ENCODE measurements at regions not wholly inside any gene's neighbourhood (a gene's known extent, or its start where the extent isn't known, plus 50 kb on each side); places are given as distances from the start of the nearest gene placed in this dataset.

DNA sequence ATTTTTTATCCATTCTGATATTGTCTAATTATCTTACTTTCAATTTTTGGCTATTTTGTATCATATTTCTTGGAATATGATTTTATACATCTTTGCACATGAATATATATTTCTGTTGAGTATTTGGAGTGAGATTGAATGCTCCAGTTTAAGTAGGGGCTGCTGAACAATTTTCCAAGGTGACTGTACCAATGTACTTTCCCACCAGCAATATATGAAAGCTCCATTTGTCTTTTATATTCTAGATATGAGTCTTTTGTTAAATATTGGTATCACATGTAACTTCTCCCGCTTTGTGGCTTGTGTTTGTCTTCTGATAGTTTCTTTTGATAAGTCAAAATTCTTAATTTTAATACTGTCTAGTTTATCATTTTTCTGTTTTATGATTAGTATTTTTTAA lies 144.6 kb upstream of the MDFIC start:
- TF ChIP-seq, protein P1, sequence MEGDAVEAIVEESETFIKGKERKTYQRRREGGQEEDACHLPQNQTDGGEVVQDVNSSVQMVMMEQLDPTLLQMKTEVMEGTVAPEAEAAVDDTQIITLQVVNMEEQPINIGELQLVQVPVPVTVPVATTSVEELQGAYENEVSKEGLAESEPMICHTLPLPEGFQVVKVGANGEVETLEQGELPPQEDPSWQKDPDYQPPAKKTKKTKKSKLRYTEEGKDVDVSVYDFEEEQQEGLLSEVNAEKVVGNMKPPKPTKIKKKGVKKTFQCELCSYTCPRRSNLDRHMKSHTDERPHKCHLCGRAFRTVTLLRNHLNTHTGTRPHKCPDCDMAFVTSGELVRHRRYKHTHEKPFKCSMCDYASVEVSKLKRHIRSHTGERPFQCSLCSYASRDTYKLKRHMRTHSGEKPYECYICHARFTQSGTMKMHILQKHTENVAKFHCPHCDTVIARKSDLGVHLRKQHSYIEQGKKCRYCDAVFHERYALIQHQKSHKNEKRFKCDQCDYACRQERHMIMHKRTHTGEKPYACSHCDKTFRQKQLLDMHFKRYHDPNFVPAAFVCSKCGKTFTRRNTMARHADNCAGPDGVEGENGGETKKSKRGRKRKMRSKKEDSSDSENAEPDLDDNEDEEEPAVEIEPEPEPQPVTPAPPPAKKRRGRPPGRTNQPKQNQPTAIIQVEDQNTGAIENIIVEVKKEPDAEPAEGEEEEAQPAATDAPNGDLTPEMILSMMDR (IDR thresholded peaks at IDR 0.05), result no peak

DNA sequence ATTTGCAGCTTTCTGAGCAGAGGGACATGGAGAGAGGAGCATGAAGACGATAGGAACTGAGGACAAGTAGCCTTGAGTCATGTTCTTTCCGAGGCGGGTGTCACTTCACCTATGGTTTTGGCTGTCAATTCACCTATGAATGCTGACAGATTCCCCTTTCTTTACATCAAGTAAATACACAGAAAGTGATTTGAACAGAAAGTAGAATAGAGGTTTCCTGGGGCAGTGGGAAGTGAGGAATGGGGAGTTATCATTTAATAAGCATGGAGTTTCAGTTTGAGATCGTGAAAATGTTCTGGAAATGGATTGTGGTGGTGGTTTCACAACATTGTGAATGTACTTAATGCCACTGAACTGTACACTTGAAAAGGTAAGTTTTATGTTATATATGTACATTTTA lies 138.4 kb upstream of the MDFIC start:
- TF ChIP-seq, protein P1 (IDR thresholded peaks at IDR 0.05), result no peak

DNA sequence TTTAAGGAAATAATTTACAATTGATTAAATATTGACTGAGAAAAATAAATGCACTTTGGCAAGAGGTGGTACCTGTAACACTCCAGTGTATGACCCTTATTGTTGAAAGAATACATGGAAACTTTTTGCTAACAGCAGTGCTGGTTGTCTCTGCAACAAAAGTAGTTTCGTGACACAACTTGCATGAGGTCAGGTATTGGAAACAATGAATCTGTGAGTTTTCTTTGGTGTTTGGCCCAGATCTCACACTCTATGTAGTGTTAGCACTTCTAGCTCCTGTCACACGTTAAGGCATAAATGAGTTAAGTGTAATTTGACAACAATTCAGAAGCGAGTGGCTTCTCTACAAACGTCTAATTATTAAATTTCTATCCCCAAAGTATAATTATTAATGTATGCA lies 137.7 kb upstream of the MDFIC start:
- TF ChIP-seq, protein P1 (IDR thresholded peaks at IDR 0.05), result no peak

DNA sequence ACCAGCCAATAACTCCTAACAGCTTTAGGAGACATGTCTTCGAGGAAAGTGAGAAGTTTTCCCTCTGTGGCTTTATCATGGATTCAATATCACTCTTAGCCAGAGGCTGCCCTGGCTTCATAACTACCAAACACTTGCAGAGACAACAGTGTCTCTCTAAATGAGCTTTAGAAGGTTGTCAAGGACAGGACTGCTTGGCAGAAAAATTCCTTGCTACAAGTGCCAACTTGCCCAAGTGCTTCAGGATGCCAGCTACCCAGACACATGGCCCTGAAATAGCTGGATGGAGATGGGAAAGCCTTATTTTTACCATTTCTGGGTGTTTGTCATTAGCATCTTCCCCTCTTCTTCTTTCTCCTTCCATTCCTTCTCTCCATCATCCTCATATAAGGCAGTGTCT lies 137.1 kb upstream of the MDFIC start:
- TF ChIP-seq, protein P1 (IDR thresholded peaks at IDR 0.05), result no peak

DNA sequence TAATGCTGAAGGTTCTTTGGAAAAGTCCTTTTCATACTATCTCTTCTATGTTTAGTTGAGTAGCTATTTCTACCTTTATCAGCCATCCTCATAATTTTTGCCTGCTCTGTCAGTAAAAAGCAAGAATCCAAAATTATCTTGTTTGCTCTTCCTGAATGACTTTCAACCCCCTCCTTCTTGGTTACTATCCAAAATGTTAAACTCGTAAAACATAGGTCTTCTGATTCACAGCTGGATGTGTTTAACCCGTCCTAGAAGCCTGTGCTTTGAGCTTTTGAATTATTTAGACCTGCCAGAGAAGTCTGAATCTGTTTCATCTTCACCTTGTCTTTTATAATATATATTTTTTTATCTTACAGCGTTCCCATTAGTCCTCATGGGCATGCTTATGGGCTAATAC lies 136.4 kb upstream of the MDFIC start:
- TF ChIP-seq, protein P1 (IDR thresholded peaks at IDR 0.05), result no peak

DNA sequence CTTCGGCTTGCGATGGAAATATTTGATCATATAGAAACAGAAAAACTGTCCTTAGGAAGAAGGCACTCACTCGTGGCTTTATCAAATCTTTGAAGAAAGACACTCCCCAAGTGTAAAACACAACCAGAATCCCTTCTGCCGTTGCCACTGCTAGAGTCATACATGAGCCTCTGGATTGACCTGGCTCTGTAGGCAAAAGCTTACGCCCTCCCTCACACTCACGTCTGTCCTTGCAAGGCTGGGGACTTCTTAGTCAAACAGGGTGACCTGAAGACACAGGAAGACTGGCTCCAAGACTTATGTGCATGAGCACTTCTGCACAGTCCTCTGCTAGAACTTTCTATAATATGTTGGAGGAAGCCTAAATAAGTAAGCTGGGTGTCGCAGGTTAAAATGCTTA lies 135.4 kb upstream of the MDFIC start:
- TF ChIP-seq, protein P1 (IDR thresholded peaks at IDR 0.05), result no peak

DNA sequence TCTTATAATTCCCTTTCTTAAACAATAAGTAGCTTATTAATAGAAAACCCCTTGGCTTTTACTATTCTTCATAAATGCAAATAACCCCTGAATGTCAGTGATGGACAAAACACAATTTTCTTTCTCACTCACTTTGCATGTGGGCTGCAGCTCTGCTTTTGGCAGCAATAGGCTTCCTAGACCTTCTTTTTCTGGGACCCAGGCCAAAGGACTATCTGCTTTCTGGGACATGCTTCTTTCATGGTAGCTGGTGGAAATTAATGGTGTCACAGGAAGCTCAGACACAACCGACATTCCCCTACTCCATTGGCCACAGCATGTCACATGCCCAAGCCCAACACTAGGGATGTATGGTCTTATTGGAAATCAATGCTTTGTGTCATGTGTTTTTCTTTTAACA lies 134.3 kb upstream of the MDFIC start:
- TF ChIP-seq, protein P1 (IDR thresholded peaks at IDR 0.05), result no peak

DNA sequence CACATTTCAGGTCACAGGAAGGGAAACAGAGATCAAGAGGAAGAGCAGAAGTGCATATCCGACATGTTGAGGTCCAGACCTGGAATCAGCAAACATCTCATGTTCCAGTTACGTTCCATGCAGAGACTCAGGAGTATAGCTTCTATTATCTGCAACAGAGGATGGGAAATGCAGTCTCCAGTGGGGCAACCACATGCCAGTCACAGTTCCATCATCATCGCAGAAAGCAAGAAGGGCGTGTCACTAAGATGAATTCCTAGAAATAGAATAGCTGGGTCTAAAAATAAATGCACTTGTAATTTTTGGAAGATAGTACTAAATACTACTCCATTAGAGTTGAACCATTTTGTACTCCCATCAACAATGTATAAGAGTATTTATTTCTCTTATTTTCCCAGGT lies 133.2 kb upstream of the MDFIC start:
- TF ChIP-seq, protein P1 (IDR thresholded peaks at IDR 0.05), result no peak
